Renal cortical epithelial cell (primary cell): ENCODE measurements at regions not wholly inside any gene's neighbourhood (a gene's known extent, or its start where the extent isn't known, plus 50 kb on each side); places are given as distances from the start of the nearest gene placed in this dataset.

Experiments
- DNase-seq: peaks from one replicate; pipeline ENCODE4 v3.0.0-alpha.2; 2011; ENCODE audit warnings: low read depth

GRCh38 chr2:23183733-23184132 lies 201.2 kb upstream of the KLHL29 start:
- DNase-seq = no peak

- DNase-seq = no peak
These were observed 186.5 kb upstream of the KLHL29 start for GRCh38 chr2:23198316-23199114.

- no peak for DNase-seq
These were observed 185.7 kb upstream of the KLHL29 start for GRCh38 chr2:23199115-23199918.

- DNase-seq = peak; percentile 13
These were observed 184.8 kb upstream of the KLHL29 start for GRCh38 chr2:23200068-23200786.

GRCh38 chr2:23200787-23201114 lies 184.2 kb upstream of the KLHL29 start:
- DNase-seq = no peak

GRCh38 chr2:23203383-23203782 lies 181.6 kb upstream of the KLHL29 start:
- no peak for DNase-seq

- no peak for DNase-seq
These were observed 180.2 kb upstream of the KLHL29 start for GRCh38 chr2:23204685-23205242.

- no peak for DNase-seq
These were observed 178.3 kb upstream of the KLHL29 start for GRCh38 chr2:23206650-23207049.

GRCh38 chr2:23207871-23208270 lies 177.1 kb upstream of the KLHL29 start:
- DNase-seq = peak; percentile 64

GRCh38 chr2:23208339-23208738 lies 176.6 kb upstream of the KLHL29 start:
- DNase-seq = no peak

GRCh38 chr2:23209059-23209458 lies 175.9 kb upstream of the KLHL29 start:
- peak; percentile 6 for DNase-seq

- DNase-seq = peak; percentile 76
These were observed 172.9 kb upstream of the KLHL29 start for GRCh38 chr2:23211987-23212583.

GRCh38 chr2:23213196-23213595 lies 171.8 kb upstream of the KLHL29 start:
- no peak for DNase-seq

GRCh38 chr2:23215016-23215415 lies 170.0 kb upstream of the KLHL29 start:
- DNase-seq = no peak

- no peak for DNase-seq
These were observed 165.3 kb upstream of the KLHL29 start for GRCh38 chr2:23219666-23220065.

GRCh38 chr2:23220513-23221094 lies 164.4 kb upstream of the KLHL29 start:
- DNase-seq = no peak

GRCh38 chr2:23221236-23221635 lies 163.7 kb upstream of the KLHL29 start:
- DNase-seq = no peak

GRCh38 chr2:23221901-23222300 lies 163.1 kb upstream of the KLHL29 start:
- no peak for DNase-seq

- no peak for DNase-seq
These were observed 154.1 kb upstream of the KLHL29 start for GRCh38 chr2:23230885-23231284.

GRCh38 chr2:23231865-23232264 lies 153.1 kb upstream of the KLHL29 start:
- DNase-seq = no peak

GRCh38 chr2:23235292-23235691 lies 149.7 kb upstream of the KLHL29 start:
- DNase-seq = peak; percentile 7
